Left ventricle myocardium inferior (tissue), 1 donor: ENCODE measurements at regions not wholly inside any gene's neighbourhood (a gene's known extent, or its start where the extent isn't known, plus 50 kb on each side); places are given as distances from the start of the nearest gene placed in this dataset.

ENCODE experiments used
- DNase-seq: peaks from one replicate; pipeline ENCODE4 v3.0.0-alpha.2; 2020
- H3K27ac ChIP-seq: fragments of 200-600 bp; replicated peaks from 2 replicates; pipeline ENCODE4 v1.8.0; 2021
- H3K27me3 ChIP-seq: fragments of 200-600 bp; 2 replicates; pipeline ENCODE4 v1.8.0; 2021; ENCODE audit warnings: low read depth
- H3K36me3 ChIP-seq: fragments of 200-600 bp; 2 replicates; pipeline ENCODE4 v1.8.0; 2021
- H3K4me1 ChIP-seq: fragments of 200-600 bp; 2 replicates; pipeline ENCODE4 v1.8.0; 2021
- H3K4me3 ChIP-seq: fragments of 200-600 bp; 2 replicates; pipeline ENCODE4 v1.8.0; 2021; ENCODE audit warnings: mild to moderate bottlenecking, moderate library complexity
- H3K9me3 ChIP-seq: fragments of 200-600 bp; replicated peaks from 2 replicates; pipeline ENCODE4 v1.8.0; 2021
- CTCF ChIP-seq: fragments of 200-600 bp; IDR thresholded peaks from 2 replicates; pipeline ENCODE4 v1.8.0; 2021; ENCODE audit warnings: antibody characterized with exemption, mild to moderate bottlenecking, borderline replicate concordance
- intact Hi-C: fragments of 100-400 bp; cut with micrococcal nuclease; formaldehyde crosslinking; loops from one replicate; pipeline ENCODE4 v1.11.0; 2022
- donor health status: DM: no; HTN: yes; CAD: no; lungs with severe emphysema.

- TF ChIP-seq CTCF = no peak
- intact Hi-C loops = no loop called here
- DNase-seq = no peak
Measured at GRCh38 chr4:189374176-189374575, 566.5 kb upstream of the FRG1 start.

GRCh38 chr4:189376901-189377300, 563.8 kb upstream of the FRG1 start:
- no peak for DNase-seq
- no peak for TF ChIP-seq CTCF
- Histone ChIP-seq H3K27me3 (peaks cover 10% of the 10 kb centered on the region), H3K4me3 (no peak overlapping the region), H3K4me1 (no peaks in the 10 kb centered on the region), H3K9me3 (no peaks in the 10 kb centered on the region), H3K36me3 (no peaks in the 10 kb centered on the region), H3K27ac (no peak overlapping the region)
- intact Hi-C loops = no loop called here

More at GRCh38 chr4:189374176-189374575, 566.5 kb upstream of the FRG1 start:
- Histone ChIP-seq H3K4me1 (no peaks in the 10 kb centered on the region), H3K27me3 (peaks cover 10% of the 10 kb centered on the region), H3K9me3 (no peaks in the 10 kb centered on the region), H3K36me3 (no peaks in the 10 kb centered on the region), H3K4me3 (no peak overlapping the region), H3K27ac (no peak overlapping the region)

GRCh38 chr4:189377569-189377968, 563.1 kb upstream of the FRG1 start:
- no peaks in the 10 kb centered on the region for H3K9me3 ChIP-seq
- no peak overlapping the region for H3K4me3 ChIP-seq
- no peak for DNase-seq
- H3K27me3 ChIP-seq = peaks cover 10% of the 10 kb centered on the region
- no peaks in the 10 kb centered on the region for H3K4me1 ChIP-seq
- H3K36me3 ChIP-seq = no peaks in the 10 kb centered on the region
- intact Hi-C loops = no loop called here
- H3K27ac ChIP-seq = no peak overlapping the region
- TF ChIP-seq CTCF = no peak

- no peak overlapping the region for H3K4me3 ChIP-seq
- H3K9me3 ChIP-seq = peaks cover 7% of the 10 kb centered on the region
- H3K36me3 ChIP-seq = no peaks in the 10 kb centered on the region
- no peak for TF ChIP-seq CTCF
- DNase-seq = no peak
- intact Hi-C loops = no loop called here
- H3K4me1 ChIP-seq = no peaks in the 10 kb centered on the region
- no peaks in the 10 kb centered on the region for H3K27me3 ChIP-seq
- no peak overlapping the region for H3K27ac ChIP-seq
Measured at GRCh38 chr4:189385098-189385497, 555.6 kb upstream of the FRG1 start.

- Histone ChIP-seq H3K9me3 (peaks cover 7% of the 10 kb centered on the region), H3K4me3 (no peak overlapping the region), H3K27me3 (no peaks in the 10 kb centered on the region), H3K27ac (no peak overlapping the region), H3K36me3 (no peaks in the 10 kb centered on the region), H3K4me1 (no peaks in the 10 kb centered on the region)
- DNase-seq = no peak
- intact Hi-C loops = no loop called here
- no peak for TF ChIP-seq CTCF
Measured at GRCh38 chr4:189385579-189385978, 555.1 kb upstream of the FRG1 start.

GRCh38 chr4:189396435-189396834, 544.2 kb upstream of the FRG1 start:
- no peaks in the 10 kb centered on the region for H3K36me3 ChIP-seq
- TF ChIP-seq CTCF = no peak
- no peaks in the 10 kb centered on the region for H3K27me3 ChIP-seq
- H3K4me3 ChIP-seq = no peak overlapping the region
- H3K27ac ChIP-seq = no peak overlapping the region
- H3K9me3 ChIP-seq = peaks cover 4% of the 10 kb centered on the region
- no peaks in the 10 kb centered on the region for H3K4me1 ChIP-seq
- intact Hi-C loops = no loop called here
- DNase-seq = no peak
